T-helper 2 cell treated with Interferon-gamma antibody and Interleukin-4, amounts not matched to agents 100 ng/mL and 5 ng/mL, for 36 hours (primary cell): ENCODE measurements at regions not wholly inside any gene's neighbourhood (a gene's known extent, or its start where the extent isn't known, plus 50 kb on each side); places are given as distances from the start of the nearest gene placed in this dataset.
"Not testable (repeated sequence)": the region's sequence is repeated elsewhere in the genome, so short reads cannot be mapped to it uniquely, and the experiment has no call there.

Experiments
- intact Hi-C: fragments of 100-400 bp; cut with micrococcal nuclease; formaldehyde crosslinking; loops from one replicate; pipeline ENCODE4 v1.15.1; 2023

DNA sequence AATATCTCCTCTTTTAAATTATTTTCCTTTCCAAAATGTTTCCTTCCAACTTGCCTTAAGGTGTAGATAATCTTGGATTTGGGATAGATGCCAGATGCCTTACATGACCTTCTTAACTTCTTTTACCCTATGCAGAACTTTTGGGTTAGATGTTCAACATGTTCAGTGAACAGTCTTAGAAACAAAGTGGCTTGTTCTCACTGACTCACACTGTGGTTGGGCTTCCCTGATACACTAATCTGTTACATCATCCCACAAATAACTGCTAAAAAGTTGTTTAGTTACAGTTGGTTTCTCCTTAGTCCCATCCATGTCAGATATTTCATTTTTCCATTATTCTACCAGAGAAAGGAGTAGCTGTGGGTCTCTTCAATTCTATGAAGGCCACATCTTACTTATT, 2638.2 kb downstream of the PCDH9 start:
- intact Hi-C loops = no loop called here

DNA sequence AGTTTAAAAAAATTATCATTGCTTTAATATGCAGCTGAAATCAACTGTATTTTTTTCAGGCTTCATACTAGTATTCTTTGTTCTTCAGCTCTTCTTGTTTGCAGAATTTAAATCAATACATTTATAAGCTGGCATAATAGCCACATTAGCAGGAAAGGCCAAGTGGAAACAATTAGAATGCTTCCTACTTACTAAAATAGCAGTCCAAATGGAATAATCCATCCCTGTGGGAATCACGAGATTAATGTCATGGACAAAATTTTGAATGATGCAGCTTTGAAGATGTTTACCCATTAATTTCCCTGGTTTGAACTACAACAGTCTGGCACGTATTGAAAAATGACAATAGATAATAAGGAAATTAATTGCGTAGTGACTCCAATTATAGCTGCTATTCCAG, 2650.8 kb downstream of the PCDH9 start:
- intact Hi-C loops = no loop called here

DNA sequence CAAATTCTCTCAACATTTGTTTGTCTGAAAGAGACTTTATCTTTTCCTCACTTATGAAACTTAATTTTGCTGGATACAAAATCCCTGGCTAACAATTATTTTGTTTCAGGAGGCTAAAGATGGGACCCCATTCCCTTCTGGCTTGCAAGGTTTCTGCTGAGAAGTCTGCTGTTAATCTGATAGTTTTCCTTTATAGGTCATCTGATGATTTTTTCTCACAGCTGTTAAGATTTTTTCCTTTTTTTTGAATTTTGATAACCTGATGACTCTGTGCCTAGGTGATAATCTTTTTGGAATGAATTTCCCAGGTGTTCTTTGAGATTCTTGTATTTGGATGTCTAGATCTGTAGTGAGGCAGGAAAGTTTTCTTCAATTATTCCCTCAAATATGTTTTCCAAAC, 2661.4 kb downstream of the PCDH9 start:
- intact Hi-C loops = no loop called here

DNA sequence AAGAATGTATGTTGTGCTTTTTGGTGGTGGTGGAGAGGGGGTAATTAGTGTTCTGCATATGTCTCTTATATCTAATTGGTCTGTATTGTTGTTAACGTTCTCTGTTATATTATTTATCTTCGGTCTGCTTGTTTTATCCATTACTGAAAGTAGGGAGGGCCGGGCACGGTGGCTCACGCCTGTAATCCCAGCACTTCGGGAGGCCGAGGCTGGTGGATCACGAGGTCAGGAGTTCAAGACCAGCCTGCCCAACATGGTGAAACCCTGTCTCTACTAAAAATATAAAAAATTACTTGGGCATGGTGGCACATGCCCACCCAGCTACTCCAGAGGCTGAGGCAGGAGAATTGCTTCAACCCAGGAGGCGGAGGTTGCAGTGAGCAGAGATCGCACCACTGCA, 2672.1 kb downstream of the PCDH9 start:
- intact Hi-C loops = not testable (repeated sequence)

GRCh38 chr13:64556376-64556775, 2673.8 kb downstream of the PCDH9 start:
- intact Hi-C loops = no loop called here

DNA sequence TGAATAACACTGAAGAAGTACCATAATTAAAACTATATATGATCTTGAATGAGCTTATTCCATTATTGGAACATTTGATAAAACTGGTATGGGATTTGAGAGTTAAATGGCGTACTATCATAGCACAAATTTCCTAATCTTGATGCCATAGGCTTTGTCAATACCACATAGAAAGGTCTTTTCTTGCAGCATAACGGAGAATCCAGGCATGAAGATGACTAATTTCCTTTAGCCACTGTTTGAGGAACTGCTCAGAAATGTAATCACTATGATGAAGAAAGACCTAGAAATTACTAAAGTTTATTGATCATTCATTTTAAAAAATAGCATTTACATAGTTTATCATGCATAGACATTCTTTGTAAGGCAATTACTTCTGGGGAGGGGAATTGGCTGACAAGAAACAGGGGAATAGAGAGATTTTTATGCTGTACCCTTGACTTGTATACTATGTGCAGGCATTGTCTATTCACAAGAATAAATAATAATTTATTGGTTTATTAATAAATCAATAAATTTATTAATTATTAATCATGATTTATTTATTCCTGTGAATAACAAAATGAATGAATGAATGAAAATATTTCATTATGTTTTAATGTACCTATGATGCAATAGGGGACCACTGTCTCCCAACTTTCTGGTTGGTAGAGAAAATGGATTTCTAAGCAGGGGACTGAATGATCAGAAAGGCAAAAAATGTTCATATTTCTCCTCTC, 2676.6 kb downstream of the PCDH9 start:
- intact Hi-C loops = no loop called here

GRCh38 chr13:64551755-64552154, 2678.4 kb downstream of the PCDH9 start:
- intact Hi-C loops = no loop called here

DNA sequence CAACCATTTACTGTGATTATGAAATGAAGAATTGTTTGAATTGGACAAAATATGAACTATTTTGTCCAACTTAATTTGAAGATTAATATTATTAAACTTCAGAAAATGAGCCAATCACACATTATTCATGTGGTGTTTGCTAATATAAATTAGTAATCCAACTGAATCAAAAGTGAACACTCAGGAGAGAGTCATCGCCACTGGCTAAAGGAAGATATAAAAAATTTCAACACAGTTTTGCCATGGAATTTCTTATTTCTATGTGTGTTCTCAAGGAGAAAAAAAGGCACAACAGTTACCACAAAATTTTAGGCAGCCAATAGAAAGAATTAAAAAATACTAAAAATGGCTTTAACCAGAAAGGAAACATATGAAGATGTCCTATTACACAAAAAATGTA, 2683.8 kb downstream of the PCDH9 start:
- intact Hi-C loops = no loop called here

- intact Hi-C loops = no loop called here
Measured at GRCh38 chr13:64540976-64541375, 2689.2 kb downstream of the PCDH9 start.

DNA sequence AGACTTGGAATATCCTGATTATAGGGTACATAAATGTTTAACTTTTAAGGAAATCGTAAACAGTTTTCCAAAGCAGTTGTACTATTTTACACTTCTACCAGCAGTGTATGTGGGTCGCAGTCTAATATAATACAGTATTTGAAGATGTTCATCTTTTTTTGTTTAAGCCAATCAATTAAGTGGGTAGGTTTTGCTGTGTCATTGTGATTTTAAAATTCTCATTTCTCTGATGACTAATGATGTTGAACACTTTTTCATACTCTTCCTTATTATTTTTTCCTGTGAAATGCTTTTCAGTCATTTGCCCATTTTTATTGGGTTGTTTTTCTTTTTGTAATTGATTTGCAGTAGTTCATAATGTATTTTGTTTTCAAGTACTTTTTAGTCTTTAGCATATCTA, 2689.7 kb downstream of the PCDH9 start:
- intact Hi-C loops = no loop called here

GRCh38 chr13:64538711-64539110, 2691.4 kb downstream of the PCDH9 start:
- intact Hi-C loops = no loop called here

DNA sequence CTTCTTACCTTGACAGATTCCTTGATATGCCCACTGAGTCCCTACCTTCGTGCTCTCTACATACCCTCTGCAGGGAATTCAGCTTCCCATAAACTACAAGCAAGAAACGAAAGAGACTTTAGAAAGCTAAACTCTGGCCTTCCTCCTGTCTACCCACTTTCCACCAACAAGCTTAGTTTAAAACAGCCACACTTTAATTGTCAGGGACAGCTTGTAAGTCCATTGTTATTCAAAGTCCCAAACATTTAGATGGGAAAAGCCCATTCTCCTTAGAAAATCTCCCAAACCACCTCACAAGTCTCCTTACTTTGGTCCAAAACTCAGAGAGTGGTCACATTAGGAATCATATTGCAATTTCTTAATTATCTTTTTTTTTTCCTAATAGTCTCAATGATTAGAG, 2695.8 kb downstream of the PCDH9 start:
- intact Hi-C loops = no loop called here

- intact Hi-C loops = no loop called here
Measured at GRCh38 chr13:64531400-64531799, 2698.7 kb downstream of the PCDH9 start.

- intact Hi-C loops = no loop called here
Measured at GRCh38 chr13:64529874-64530485, 2700.2 kb downstream of the PCDH9 start.

DNA sequence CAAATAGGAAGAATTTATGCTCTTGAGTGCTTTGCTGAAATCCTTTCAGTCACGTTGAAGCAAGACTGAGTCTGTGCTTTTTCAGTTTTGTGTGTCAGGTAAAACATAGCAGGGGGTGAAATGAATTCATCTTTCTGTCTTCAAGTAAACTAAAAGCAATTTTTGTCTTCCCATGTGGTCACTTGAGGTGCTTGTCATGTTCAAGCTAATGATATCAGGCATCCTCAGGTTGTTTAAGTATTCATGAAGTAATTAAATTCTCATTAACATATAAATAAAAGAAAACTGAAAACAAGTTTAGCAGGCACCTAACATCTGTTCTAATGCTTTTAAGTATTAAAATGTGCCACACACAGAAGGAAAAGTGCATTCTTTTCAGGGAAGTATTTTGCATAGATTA, 2701.3 kb downstream of the PCDH9 start:
- intact Hi-C loops = no loop called here

GRCh38 chr13:64527561-64527960, 2702.6 kb downstream of the PCDH9 start:
- intact Hi-C loops = no loop called here

DNA sequence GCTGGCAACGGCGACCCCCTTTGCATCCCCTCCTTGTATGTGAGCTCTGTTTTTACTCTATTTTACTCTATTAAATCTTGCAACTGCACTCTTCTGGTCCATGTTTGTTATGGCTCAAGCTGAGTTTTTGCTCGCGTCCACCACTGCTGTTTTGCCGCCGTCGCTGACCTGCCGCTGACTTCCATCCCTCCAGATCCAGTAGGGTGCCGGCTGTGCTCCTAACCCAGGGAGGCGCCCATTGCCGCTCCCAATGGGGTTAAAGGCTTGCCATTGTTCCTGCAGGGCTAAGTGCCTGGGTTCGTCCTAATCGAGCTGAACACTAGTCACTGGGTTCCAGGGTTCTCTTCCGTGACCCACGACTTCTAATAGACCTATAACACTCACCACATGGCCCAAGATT, 2704.4 kb downstream of the PCDH9 start:
- intact Hi-C loops = no loop called here

DNA sequence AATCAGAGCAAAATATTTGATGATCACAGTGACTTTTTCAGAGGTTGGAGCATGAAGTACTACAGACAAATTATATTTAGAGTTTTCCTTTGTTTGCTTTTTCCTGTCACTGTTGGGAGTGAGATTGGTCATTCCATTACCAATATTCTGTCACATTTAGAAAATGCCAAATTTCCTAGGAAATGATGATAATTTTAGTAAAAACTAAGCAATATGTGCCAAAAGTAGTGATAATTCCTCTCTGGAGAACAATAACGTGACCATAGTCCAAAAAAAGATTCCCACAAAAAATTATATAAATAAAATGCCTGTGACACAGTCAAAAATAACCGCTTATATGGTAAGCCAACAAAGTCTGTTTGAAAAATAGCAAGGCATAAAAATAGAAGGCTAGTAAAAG, 2719.4 kb downstream of the PCDH9 start:
- intact Hi-C loops = no loop called here

- intact Hi-C loops = no loop called here
Measured at GRCh38 chr13:64506246-64506645, 2723.9 kb downstream of the PCDH9 start.

DNA sequence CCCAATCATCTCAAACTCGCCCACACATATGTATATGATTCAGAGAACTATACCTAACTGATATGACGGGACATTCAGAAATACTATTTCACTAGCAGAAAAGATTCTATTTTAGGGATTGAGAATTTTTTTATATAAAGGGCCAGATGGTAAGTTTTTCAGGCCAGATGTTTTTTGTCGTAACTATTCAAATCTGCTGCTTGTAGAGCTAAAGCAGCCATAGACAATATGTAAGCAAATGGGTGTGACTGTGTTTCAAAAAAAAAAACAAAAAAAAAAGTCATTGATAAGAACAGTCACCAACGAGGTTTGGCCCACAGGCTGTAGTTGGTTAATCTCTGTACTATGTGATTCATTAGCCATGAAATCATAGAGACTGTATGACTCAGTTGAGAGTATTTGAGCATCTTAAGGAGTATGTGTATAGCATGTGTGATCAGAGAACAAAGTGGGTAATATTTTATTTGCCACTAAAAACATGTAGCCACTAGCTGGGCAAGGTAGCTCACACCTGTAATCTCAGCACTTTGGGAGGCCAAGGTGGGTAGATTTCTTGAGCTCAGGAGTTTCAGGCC, 2724.7 kb downstream of the PCDH9 start:
- intact Hi-C loops = no loop called here

DNA sequence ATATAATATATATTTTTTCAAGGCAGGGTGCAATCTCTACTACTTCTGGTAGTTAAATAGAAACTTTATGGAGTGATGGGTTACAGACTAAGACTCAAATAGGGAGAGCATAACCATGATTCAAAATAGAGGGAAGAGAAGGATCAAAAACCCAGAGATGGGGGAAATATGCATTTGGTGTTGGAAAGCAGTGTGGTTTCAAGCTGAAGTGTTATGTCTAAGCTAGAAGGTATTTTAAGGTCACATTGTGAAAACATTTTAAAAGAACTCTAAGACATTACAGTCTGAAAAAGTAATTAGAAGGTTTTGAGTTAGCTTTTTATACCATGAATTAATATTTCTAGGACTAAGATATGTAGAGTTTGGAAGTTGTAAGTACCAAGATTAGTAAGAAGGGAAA, 2741.4 kb downstream of the PCDH9 start:
- intact Hi-C loops = no loop called here

GRCh38 chr13:64482373-64482772, 2747.8 kb downstream of the PCDH9 start:
- intact Hi-C loops = no loop called here

DNA sequence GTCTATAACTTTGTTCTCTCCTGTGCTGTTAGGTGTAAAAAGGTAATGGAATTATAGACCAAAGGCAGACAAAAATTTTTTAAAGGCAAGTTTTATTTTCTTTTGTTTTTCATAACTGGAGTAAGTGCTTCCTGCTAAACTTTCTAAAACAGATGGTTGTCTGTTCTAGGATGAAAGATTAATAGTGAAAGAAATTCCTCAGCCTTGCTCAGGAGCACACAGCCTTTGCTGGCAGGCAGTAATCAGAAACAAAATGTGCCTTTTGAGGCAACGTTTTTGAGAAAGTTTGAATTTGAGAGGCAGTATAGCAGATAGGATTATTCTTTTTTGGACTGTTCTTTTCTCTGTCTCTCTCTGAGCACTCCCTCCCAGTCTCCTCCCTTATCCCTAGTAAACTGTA, 2749.5 kb downstream of the PCDH9 start:
- intact Hi-C loops = no loop called here
